ENCODE measurements at regions not wholly inside any gene's neighbourhood (a gene's known extent, or its start where the extent isn't known, plus 50 kb on each side); places are given as distances from the start of the nearest gene placed in this dataset.

DNA sequence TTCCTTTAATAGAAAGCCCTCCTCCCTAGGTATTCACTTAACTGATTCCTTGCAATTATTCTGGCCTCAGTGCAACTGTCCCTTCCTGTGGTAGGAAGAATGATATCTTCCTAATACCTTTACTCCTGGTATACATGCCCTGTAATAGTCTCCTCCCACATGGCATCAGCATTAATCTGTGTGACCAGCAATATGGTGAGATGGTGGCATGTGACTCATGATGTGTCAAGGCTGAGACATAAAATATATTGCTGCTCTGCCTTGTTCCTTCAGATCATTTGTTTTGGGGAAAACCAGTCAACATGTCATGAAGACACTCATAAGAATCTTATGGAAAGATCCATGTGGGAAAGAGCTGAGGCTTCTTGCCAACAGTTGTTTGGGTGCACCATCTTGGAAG, 149.1 kb upstream of the TRPM3 start:
- TF ChIP-seq, protein P1, sequence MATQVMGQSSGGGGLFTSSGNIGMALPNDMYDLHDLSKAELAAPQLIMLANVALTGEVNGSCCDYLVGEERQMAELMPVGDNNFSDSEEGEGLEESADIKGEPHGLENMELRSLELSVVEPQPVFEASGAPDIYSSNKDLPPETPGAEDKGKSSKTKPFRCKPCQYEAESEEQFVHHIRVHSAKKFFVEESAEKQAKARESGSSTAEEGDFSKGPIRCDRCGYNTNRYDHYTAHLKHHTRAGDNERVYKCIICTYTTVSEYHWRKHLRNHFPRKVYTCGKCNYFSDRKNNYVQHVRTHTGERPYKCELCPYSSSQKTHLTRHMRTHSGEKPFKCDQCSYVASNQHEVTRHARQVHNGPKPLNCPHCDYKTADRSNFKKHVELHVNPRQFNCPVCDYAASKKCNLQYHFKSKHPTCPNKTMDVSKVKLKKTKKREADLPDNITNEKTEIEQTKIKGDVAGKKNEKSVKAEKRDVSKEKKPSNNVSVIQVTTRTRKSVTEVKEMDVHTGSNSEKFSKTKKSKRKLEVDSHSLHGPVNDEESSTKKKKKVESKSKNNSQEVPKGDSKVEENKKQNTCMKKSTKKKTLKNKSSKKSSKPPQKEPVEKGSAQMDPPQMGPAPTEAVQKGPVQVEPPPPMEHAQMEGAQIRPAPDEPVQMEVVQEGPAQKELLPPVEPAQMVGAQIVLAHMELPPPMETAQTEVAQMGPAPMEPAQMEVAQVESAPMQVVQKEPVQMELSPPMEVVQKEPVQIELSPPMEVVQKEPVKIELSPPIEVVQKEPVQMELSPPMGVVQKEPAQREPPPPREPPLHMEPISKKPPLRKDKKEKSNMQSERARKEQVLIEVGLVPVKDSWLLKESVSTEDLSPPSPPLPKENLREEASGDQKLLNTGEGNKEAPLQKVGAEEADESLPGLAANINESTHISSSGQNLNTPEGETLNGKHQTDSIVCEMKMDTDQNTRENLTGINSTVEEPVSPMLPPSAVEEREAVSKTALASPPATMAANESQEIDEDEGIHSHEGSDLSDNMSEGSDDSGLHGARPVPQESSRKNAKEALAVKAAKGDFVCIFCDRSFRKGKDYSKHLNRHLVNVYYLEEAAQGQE (IDR thresholded peaks at IDR 0.05; ENCODE audit: insufficient read depth in 1 of 2, low read depth in 2 of 2, low read length in 2 of 2): no peak
- no peak for TF ChIP-seq TAF1 (IDR thresholded peaks at IDR 0.05; ENCODE audit: borderline replicate concordance, insufficient read depth, low read length)
- no peak for TF ChIP-seq FOXP2 (optimal IDR thresholded peaks at IDR 0.05; ENCODE audit: borderline replicate concordance, extremely low read depth, extremely low read length, insufficient read depth)
- no peak for TF ChIP-seq SIN3A (IDR thresholded peaks at IDR 0.05; ENCODE audit: borderline replicate concordance, insufficient read depth, low read length)
- no peak for TF ChIP-seq POLR2AphosphoS5 (IDR thresholded peaks at IDR 0.05; ENCODE audit: low read depth, low read length)

DNA sequence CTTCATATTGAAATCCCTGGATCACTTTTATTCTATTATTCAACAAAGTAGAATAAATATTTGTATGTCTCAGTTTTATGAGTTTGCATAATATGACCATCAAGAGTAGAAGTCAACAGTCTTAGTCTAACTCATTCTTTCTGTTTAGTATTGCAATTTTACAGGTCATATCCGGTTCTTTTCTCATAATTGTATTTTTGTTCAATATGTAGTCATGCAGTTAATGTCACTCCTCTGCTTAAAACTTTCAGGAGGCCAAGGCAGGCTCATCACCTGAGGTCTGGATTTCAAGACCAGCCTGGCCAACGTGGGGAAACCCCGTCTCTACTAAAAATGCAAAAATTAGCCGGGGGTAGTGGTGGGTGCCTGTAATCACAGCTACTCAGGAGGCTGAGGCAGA, 148.4 kb upstream of the TRPM3 start:
- TF ChIP-seq POLR2AphosphoS5 (IDR thresholded peaks at IDR 0.05; ENCODE audit: low read depth, low read length): no peak
- no peak for TF ChIP-seq TAF1 (IDR thresholded peaks at IDR 0.05; ENCODE audit: borderline replicate concordance, insufficient read depth, low read length)
- TF ChIP-seq, protein P1 (IDR thresholded peaks at IDR 0.05; ENCODE audit: insufficient read depth in 1 of 2, low read depth in 2 of 2, low read length in 2 of 2): no peak
- TF ChIP-seq FOXP2 (optimal IDR thresholded peaks at IDR 0.05; ENCODE audit: borderline replicate concordance, extremely low read depth, extremely low read length, insufficient read depth): no peak
- no peak for TF ChIP-seq SIN3A (IDR thresholded peaks at IDR 0.05; ENCODE audit: borderline replicate concordance, insufficient read depth, low read length)

DNA sequence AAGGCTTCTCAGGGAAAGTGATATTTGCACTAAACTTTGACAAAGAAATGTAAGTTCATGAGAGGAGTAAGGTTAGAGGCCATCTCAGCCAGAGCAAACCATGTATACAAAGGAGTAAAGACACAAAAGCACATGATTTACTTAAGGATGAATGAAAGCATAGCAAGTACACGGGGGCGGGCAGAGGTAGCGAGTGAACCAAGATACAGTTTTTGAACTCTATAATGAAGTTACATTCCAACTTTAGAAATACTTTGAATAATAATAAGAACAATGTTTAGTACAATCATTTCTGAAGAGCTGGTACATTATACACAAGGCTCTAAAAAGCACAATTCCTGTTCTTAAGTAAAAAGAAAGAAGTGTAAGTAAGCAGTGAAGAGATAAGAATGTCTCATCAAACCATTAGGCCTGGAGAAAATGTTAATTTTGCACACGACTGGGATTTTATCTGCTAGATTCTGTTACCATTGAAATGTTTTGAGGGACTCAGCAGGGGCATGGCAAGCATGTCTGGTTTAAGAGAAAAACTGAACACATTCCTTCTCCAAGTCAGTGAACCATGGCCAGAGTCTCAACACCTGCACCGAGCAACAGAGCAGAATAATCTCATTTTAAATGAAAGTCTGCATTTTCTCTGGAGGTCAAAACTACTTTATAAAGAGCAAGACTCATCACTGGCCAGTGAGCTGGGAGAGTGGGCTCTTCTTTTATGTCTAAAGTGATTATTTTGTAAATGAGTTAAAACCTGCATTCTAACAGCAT, 147.6 kb upstream of the TRPM3 start:
- TF ChIP-seq, protein P1 (IDR thresholded peaks at IDR 0.05; ENCODE audit: insufficient read depth in 1 of 2, low read depth in 2 of 2, low read length in 2 of 2): no peak
- TF ChIP-seq POLR2AphosphoS5 (IDR thresholded peaks at IDR 0.05; ENCODE audit: low read depth, low read length) (no peak), FOXP2 (optimal IDR thresholded peaks at IDR 0.05; ENCODE audit: borderline replicate concordance, extremely low read depth, extremely low read length, insufficient read depth) (no peak), SIN3A (IDR thresholded peaks at IDR 0.05; ENCODE audit: borderline replicate concordance, insufficient read depth, low read length) (no peak), TAF1 (IDR thresholded peaks at IDR 0.05; ENCODE audit: borderline replicate concordance, insufficient read depth, low read length) (no peak)

DNA sequence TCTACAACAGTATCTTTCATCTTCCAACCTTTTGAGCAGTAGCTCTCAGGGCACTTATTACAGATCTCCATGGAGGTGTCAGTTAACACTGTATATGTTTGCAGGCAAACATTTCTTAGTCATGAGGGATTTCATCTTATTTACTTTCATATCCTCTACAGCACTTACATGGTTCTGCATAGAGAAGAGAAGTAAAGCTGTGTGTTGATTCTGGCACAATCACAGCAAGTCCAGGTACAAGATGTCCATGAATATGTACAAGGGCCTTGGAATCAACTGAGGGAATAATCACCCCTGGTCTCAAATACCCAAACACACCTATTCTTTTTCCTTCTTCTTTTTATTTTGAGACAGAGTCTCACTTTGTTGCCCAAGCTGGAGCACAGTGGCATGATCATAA, 142.0 kb upstream of the TRPM3 start:
- TF ChIP-seq FOXP2 (optimal IDR thresholded peaks at IDR 0.05; ENCODE audit: borderline replicate concordance, extremely low read depth, extremely low read length, insufficient read depth): no peak
- TF ChIP-seq, protein P1 (IDR thresholded peaks at IDR 0.05; ENCODE audit: insufficient read depth in 1 of 2, low read depth in 2 of 2, low read length in 2 of 2): no peak

Measured in PFSK-1 (cell line).